GM23248 (cell line): ENCODE measurements at regions not wholly inside any gene's neighbourhood (a gene's known extent, or its start where the extent isn't known, plus 50 kb on each side); places are given as distances from the start of the nearest gene placed in this dataset.

Source experiments
- DNase-seq: peaks from one replicate; pipeline ENCODE4 v3.0.0-alpha.2; 2015
- H2AFZ ChIP-seq: fragments of 200-600 bp; sonication (generic); 2 replicates; pipeline ENCODE4 v1.6.1; 2016; ENCODE audit warnings: antibody characterized with exemption
- H3F3A ChIP-seq: fragments of 200-600 bp; sonication (generic); 2 replicates; pipeline ENCODE4 v1.6.1; 2016; ENCODE audit warnings: mild to moderate bottlenecking, antibody characterized with exemption, mixed run types; ENCODE audit not compliant: insufficient read depth
- H3K27ac ChIP-seq: fragments of 200-600 bp; sonication (generic); 2 replicates; pipeline ENCODE4 v1.5.1; 2016; ENCODE audit warnings: mild to moderate bottlenecking
- H3K27me3 ChIP-seq: fragments of 200-600 bp; sonication (generic); replicated peaks from 2 replicates; pipeline ENCODE4 v1.6.1; 2016; ENCODE audit warnings: mild to moderate bottlenecking; ENCODE audit not compliant: insufficient read depth
- H3K36me3 ChIP-seq: fragments of 200-600 bp; sonication (generic); 2 replicates; pipeline ENCODE4 v1.6.1; 2016; ENCODE audit warnings: low read depth, mild to moderate bottlenecking
- H3K4me1 ChIP-seq: fragments of 200-600 bp; sonication (generic); 2 replicates; pipeline ENCODE4 v1.6.1; 2016; ENCODE audit warnings: mild to moderate bottlenecking; ENCODE audit not compliant: insufficient read depth
- H3K4me2 ChIP-seq: fragments of 200-600 bp; sonication (generic); one replicate; pipeline ENCODE4 v1.6.1; 2016; ENCODE audit warnings: mild to moderate bottlenecking; ENCODE audit not compliant: unreplicated experiment
- H3K4me3 ChIP-seq: fragments of 200-600 bp; sonication (generic); 2 replicates; pipeline ENCODE4 v1.5.1; 2016; ENCODE audit warnings: mild to moderate bottlenecking
- H3K79me2 ChIP-seq: fragments of 200-600 bp; sonication (generic); 2 replicates; pipeline ENCODE4 v1.6.1; 2016; ENCODE audit warnings: mild to moderate bottlenecking; ENCODE audit not compliant: insufficient read depth
- H3K9ac ChIP-seq: fragments of 200-600 bp; sonication (generic); 2 replicates; pipeline ENCODE4 v1.6.1; 2016; ENCODE audit warnings: mild to moderate bottlenecking
- H3K9me2 ChIP-seq: fragments of 200-600 bp; sonication (generic); 2 replicates; pipeline ENCODE4 v1.6.1; 2016; ENCODE audit warnings: mixed run types, mild to moderate bottlenecking, moderate library complexity; ENCODE audit not compliant: insufficient read depth
- H3K9me3 ChIP-seq: fragments of 200-600 bp; sonication (generic); one replicate; pipeline ENCODE4 v1.6.1; 2017; ENCODE audit warnings: low read depth
- H4K20me1 ChIP-seq: fragments of 200-600 bp; sonication (generic); 2 replicates; pipeline ENCODE4 v1.6.0; 2016; ENCODE audit not compliant: insufficient read depth
- EZH2 ChIP-seq: fragments of 200-600 bp; sonication (generic); IDR thresholded peaks from 2 replicates; pipeline ENCODE4 v1.6.1; 2018; ENCODE audit warnings: antibody characterized with exemption, mild to moderate bottlenecking; ENCODE audit not compliant: insufficient read depth, poor library complexity, severe bottlenecking
- EZH2phosphoT487 ChIP-seq: fragments of 200-600 bp; sonication (generic); IDR thresholded peaks from 2 replicates; pipeline ENCODE4 v1.6.1; 2018; ENCODE audit warnings: antibody characterized with exemption, moderate library complexity, mild to moderate bottlenecking, low read depth; ENCODE audit not compliant: insufficient read depth
- WGBS, 2 experiments: methylation state at CpG; one replicate each; pipeline ENCODE4 v1.1.6; 2015 to 2017; ENCODE audit warnings: low lambda C conversion rate in 2 of 2, low coverage in 1 of 2; ENCODE audit errors: missing lambda C conversion rate in 2 of 2; 5-methylcytosine and 5-hydroxymethylcytosine counted together
- in situ Hi-C: fragments of 300-500 bp; cut with MboI; formaldehyde crosslinking; loops from 2 replicates; pipeline ENCODE4 v1.15.0; 2020

DNA sequence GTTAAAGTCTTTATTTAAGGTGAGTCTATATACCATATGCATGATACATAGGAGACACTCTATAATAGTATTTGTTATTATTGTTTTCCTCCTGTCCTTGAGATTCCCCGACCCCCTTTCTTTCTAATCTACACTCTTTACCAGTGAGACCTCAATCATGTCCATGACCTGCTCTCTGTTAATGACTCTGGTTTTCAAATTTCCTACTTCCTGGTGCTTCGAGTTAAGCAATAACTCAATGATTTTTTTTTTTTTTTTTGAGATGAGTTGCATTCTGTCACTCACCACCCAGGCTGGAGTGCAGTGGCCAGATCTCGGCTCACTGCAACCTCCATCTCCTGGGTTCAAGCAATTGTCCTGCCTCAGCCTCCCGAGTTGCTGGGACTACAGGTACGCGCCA lies 574.6 kb upstream of the SLC35B3 start:
- TF ChIP-seq EZH2 (no peak), EZH2phosphoT487 (no peak)
- DNase-seq: no peak
- Histone ChIP-seq H3K27me3 (no peaks in the 10 kb centered on the region), H3K27ac (no peak overlapping the region), H3K9ac (no peak overlapping the region), H3K9me2 (no peaks in the 10 kb centered on the region), H3F3A (no peaks in the 10 kb centered on the region), H3K79me2 (no peaks in the 10 kb centered on the region), H4K20me1 (no peaks in the 10 kb centered on the region), H3K4me3 (no peak overlapping the region), H3K9me3 (no peaks in the 10 kb centered on the region), H3K4me2 (no peak overlapping the region), H3K36me3 (no peaks in the 10 kb centered on the region), H3K4me1 (no peaks in the 10 kb centered on the region), H2AFZ (no peak overlapping the region)
- in situ Hi-C loops: no loop called here
- WGBS, 2 experiments: 49 to 59% methylated on average over 6 of the region's 6 CpGs

DNA sequence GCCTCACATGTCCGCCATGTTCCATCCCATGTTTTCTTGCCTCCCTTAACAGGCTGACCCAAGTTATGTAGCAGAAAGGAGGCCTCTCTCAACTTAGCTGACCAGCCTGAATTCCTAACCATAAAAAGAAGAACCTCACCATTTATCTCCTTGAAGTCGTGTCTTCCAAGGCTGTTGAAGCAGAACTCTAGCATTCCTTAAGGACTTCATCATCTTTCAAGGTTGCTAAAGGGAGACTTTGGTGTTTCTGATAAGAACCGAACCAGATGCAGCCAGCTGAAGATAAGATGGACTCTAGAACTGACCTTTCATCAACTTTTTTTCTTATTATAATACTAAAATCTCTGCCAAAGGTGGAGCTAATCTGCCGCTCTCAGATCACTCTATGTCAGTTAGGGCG lies 571.7 kb upstream of the SLC35B3 start:
- H3F3A ChIP-seq: no peaks in the 10 kb centered on the region
- no peaks in the 10 kb centered on the region for H4K20me1 ChIP-seq
- DNase-seq: no peak
- no peak overlapping the region for H3K4me3 ChIP-seq
- in situ Hi-C loops: no loop called here
- H3K27me3 ChIP-seq: no peaks in the 10 kb centered on the region
- H3K9me3 ChIP-seq: no peaks in the 10 kb centered on the region
- H2AFZ ChIP-seq: no peak overlapping the region
- no peak for TF ChIP-seq EZH2phosphoT487
- no peak for TF ChIP-seq EZH2
- H3K9me2 ChIP-seq: no peaks in the 10 kb centered on the region
- WGBS, 2 experiments: 50 to 58% methylated on average over 5 of the region's 5 CpGs
- no peak overlapping the region for H3K9ac ChIP-seq
- H3K36me3 ChIP-seq: no peaks in the 10 kb centered on the region
- H3K4me2 ChIP-seq: no peak overlapping the region
- H3K4me1 ChIP-seq: no peaks in the 10 kb centered on the region
- H3K79me2 ChIP-seq: no peaks in the 10 kb centered on the region
- no peak overlapping the region for H3K27ac ChIP-seq

DNA sequence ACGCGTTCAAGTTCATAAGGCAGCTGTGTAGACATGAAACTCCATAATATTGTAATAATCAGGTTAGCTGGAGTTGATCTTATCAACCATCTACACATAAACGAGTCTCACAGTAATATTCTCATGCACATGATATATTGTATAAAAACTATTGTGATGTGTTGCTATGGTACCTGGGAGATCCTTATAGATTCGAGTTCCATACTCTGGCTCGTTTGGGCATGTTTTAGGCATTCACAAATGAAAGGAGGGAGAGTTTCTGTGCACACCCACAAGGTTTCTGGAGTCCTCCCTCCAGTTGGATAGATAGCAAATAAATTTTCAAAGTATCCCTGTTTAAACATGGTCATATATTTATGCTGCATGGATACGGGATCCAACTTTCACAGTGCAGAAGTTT lies 567.5 kb upstream of the SLC35B3 start:
- H4K20me1 ChIP-seq: no peaks in the 10 kb centered on the region
- no peaks in the 10 kb centered on the region for H3K27me3 ChIP-seq
- WGBS, 2 experiments: 33 to 42% methylated on average over 6 of the region's 6 CpGs
- no peaks in the 10 kb centered on the region for H3F3A ChIP-seq
- TF ChIP-seq EZH2: no peak
- TF ChIP-seq EZH2phosphoT487: no peak
- no peak overlapping the region for H3K4me3 ChIP-seq
- DNase-seq: no peak
- no peaks in the 10 kb centered on the region for H3K4me1 ChIP-seq
- no peaks in the 10 kb centered on the region for H3K9me3 ChIP-seq
- no peak overlapping the region for H3K27ac ChIP-seq
- no peaks in the 10 kb centered on the region for H3K9me2 ChIP-seq
- no peak overlapping the region for H2AFZ ChIP-seq
- no peaks in the 10 kb centered on the region for H3K36me3 ChIP-seq
- H3K79me2 ChIP-seq: no peaks in the 10 kb centered on the region
- in situ Hi-C loops: no loop called here
- no peak overlapping the region for H3K9ac ChIP-seq
- H3K4me2 ChIP-seq: no peak overlapping the region

DNA sequence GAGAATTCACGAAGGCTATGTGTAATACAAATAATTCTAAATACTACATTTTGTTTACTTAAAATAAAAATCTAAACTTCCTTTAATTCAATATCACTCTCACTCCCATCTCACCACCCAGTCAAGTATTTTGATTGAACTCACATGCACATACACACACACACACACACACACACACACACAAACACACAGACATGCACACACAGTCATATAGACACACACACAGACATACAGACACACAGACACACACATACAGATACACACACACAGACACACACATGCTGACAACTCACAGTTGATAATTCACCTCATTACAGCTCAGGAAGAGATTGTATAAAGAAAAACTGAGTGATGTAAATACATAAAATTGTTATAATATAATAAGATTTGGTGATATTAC lies 559.8 kb upstream of the SLC35B3 start:
- Histone ChIP-seq H3K27ac (no peak overlapping the region), H3K9me3 (no peaks in the 10 kb centered on the region), H3K79me2 (no peaks in the 10 kb centered on the region), H3K9ac (no peak overlapping the region), H3K4me1 (no peaks in the 10 kb centered on the region), H3K36me3 (no peaks in the 10 kb centered on the region), H3K9me2 (no peaks in the 10 kb centered on the region), H2AFZ (no peak overlapping the region), H3F3A (no peaks in the 10 kb centered on the region), H3K4me2 (no peak overlapping the region), H4K20me1 (no peaks in the 10 kb centered on the region), H3K27me3 (no peaks in the 10 kb centered on the region), H3K4me3 (no peak overlapping the region)
- TF ChIP-seq EZH2 (no peak), EZH2phosphoT487 (no peak)
- DNase-seq: no peak
- 31 to 60% methylated on average over 1 of the region's 1 CpG for WGBS, 2 experiments
- in situ Hi-C loops: loop anchor here (25.0 kb wide), 2 partner anchors 542 to 1417 kb away; partner anchors contain the start of gene TFAP2A

DNA sequence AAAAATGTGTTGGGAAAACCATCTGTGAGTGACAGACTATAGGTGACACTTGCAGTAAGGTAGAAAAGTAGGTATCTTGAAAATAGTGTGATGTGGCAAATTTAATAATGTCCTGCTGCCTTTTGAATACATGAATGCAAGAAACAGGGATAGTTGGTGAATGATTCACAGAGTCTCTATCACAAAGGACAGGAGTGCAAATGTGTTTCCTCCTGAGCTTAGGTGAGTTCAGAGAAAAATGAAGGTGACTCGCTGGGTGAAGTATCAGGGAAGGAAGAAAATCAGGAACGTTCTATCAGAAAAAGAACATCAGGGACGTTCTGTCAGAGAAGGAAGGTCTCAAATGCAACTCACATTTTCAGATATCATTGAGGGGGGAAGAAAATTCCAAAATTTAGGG lies 557.8 kb upstream of the SLC35B3 start:
- in situ Hi-C loops: loop anchor here (25.0 kb wide), 2 partner anchors 544 to 1419 kb away; partner anchors contain the start of gene TFAP2A
- H3K9ac ChIP-seq: no peak overlapping the region
- H4K20me1 ChIP-seq: no peaks in the 10 kb centered on the region
- no peaks in the 10 kb centered on the region for H3K4me1 ChIP-seq
- no peak for DNase-seq
- H3K4me3 ChIP-seq: no peak overlapping the region
- H3K79me2 ChIP-seq: no peaks in the 10 kb centered on the region
- no peak overlapping the region for H2AFZ ChIP-seq
- no peaks in the 10 kb centered on the region for H3F3A ChIP-seq
- no peaks in the 10 kb centered on the region for H3K27me3 ChIP-seq
- TF ChIP-seq EZH2phosphoT487: no peak
- TF ChIP-seq EZH2: no peak
- no peaks in the 10 kb centered on the region for H3K9me2 ChIP-seq
- no peaks in the 10 kb centered on the region for H3K9me3 ChIP-seq
- H3K4me2 ChIP-seq: no peak overlapping the region
- H3K27ac ChIP-seq: no peak overlapping the region
- WGBS, 2 experiments: 48 to 60% methylated on average over 3 of the region's 3 CpGs
- H3K36me3 ChIP-seq: no peaks in the 10 kb centered on the region
